HepG2 (cell line): ENCODE measurements at regions not wholly inside any gene's neighbourhood (a gene's known extent, or its start where the extent isn't known, plus 50 kb on each side); places are given as distances from the start of the nearest gene placed in this dataset.

ENCODE experiments used
- ATAC-seq: fragments of 200-7000 bp; cut with Tn5 transposase; 3 replicates; pipeline ENCODE4 v1.9.1; 2020; ENCODE audit warnings: mild to moderate bottlenecking, moderate library complexity
- BruUV-seq: library from RNA; stranded (reverse); fragments of 400-500 nt; replicated peaks from 2 replicates; lab custom pipeline; 2021; lab: Mats Ljungman, UMichigan
- CTCF ChIA-PET: fragments of 300-600 bp; formaldehyde crosslinking; extraction: SDS; loops from one replicate; lab custom pipeline; 2021; ENCODE audit warnings: low total read pairs, inconsistent platforms, low intra/inter-chr PET ratio; lab: Yijun Ruan, JAX
- POLR2A ChIA-PET: fragments of 350-600 bp; sonication (Branson Sonifier 250); formaldehyde crosslinking; loops from one replicate; lab custom pipeline; 2020; ENCODE audit warnings: antibody characterized with exemption, inconsistent platforms; lab: Yijun Ruan, JAX
- DNase-seq: peaks from one replicate; pipeline ENCODE4 v3.0.0-alpha.2; 2015; ENCODE audit warnings: low spot score
- FAIRE-seq: peaks from 3 replicates; lab custom pipeline; 2011; peaks lifted over from hg19 to GRCh38; lab: Jason Lieb, UNC
- H2AFZ ChIP-seq: one replicate; pipeline ENCODE4 v1.6.1; 2011; ENCODE audit warnings: low read length, inconsistent platforms
- H3K27ac ChIP-seq: fragments of 300-600 bp; 3 replicates; pipeline ENCODE4 v1.8.0; 2011; ENCODE audit warnings: mixed run types, mild to moderate bottlenecking, mixed read lengths, low read length, inconsistent platforms; ENCODE audit not compliant: insufficient read depth; ENCODE audit errors: extremely low read length
- H3K27me3 ChIP-seq, 2 experiments: fragments of 200-600 bp in 1 of 2; 2 replicates in 1 of 2; 3 replicates in 1 of 2; pipeline versions ENCODE4 v1.6.0 to v1.8.0; 2011; ENCODE audit warnings: low read length in 2 of 2, mild to moderate bottlenecking in 2 of 2, moderate library complexity in 2 of 2, inconsistent platforms in 1 of 2; ENCODE audit not compliant: insufficient read depth in 2 of 2, control insufficient read depth in 1 of 2
- H3K36me3 ChIP-seq, 2 experiments: fragments of 200-600 bp in 1 of 2; replicated peaks in 1 of 2; 2 replicates in 1 of 2; 3 replicates in 1 of 2; pipeline versions ENCODE4 v1.5.1 to v1.8.0; 2011; ENCODE audit warnings: low read length in 2 of 2, inconsistent platforms in 1 of 2; ENCODE audit not compliant: insufficient read depth in 2 of 2, control insufficient read depth in 1 of 2
- H3K4me1 ChIP-seq: 2 replicates; pipeline ENCODE4 v1.5.1; 2012; ENCODE audit warnings: low read length, inconsistent platforms; ENCODE audit not compliant: insufficient read depth
- H3K4me2 ChIP-seq: 2 replicates; pipeline ENCODE4 v1.6.0; 2011; ENCODE audit warnings: low read depth, low read length, inconsistent platforms
- H3K4me3 ChIP-seq, 3 experiments: fragments of 200-600 bp in 1 of 3; sonication (generic), shearing (Covaris generic) in 1 of 3; replicated peaks in 1 of 3; 2 replicates each; pipeline ENCODE4 v1.5.1; 2011 to 2016; ENCODE audit warnings: low read length in 3 of 3, inconsistent platforms in 2 of 3, low read depth in 2 of 3, mild to moderate bottlenecking in 2 of 3, control low read depth in 1 of 3, mixed read lengths in 1 of 3; ENCODE audit not compliant: insufficient read depth in 1 of 3
- H3K79me2 ChIP-seq: one replicate; pipeline ENCODE4 v1.6.1; 2011; ENCODE audit warnings: low read length, inconsistent platforms; ENCODE audit not compliant: insufficient read depth
- H3K9ac ChIP-seq: 2 replicates; pipeline ENCODE4 v1.6.0; 2011; ENCODE audit warnings: mild to moderate bottlenecking, low read depth, low read length, inconsistent platforms; ENCODE audit not compliant: insufficient read depth
- H3K9me3 ChIP-seq: 2 replicates; pipeline ENCODE4 v1.5.1; 2012; ENCODE audit warnings: mild to moderate bottlenecking, low read length
- H4K20me1 ChIP-seq: 2 replicates; pipeline ENCODE4 v1.6.0; 2011; ENCODE audit warnings: inconsistent platforms, mild to moderate bottlenecking, low read length, moderate library complexity; ENCODE audit not compliant: insufficient read depth
- CHD4 ChIP-seq: fragments of 200-600 bp; sonication (generic); IDR thresholded peaks from 2 replicates; pipeline ENCODE4 v1.7.0; 2017; ENCODE audit warnings: mild to moderate bottlenecking, low read length, borderline replicate concordance
- ETV6 ChIP-seq: sonication (generic); formaldehyde crosslinking; conservative IDR thresholded peaks from 2 replicates; pipeline ENCODE4 v1.4.0; 2020; ENCODE audit warnings: missing genetic modification reagents
- HBP1 ChIP-seq: IDR thresholded peaks from 2 replicates; pipeline ENCODE4 v1.6.1; 2016; ENCODE audit warnings: low read depth, control low read depth
- HMGXB4 ChIP-seq, 2 experiments: sonication (generic) in 1 of 2; formaldehyde crosslinking in 1 of 2; IDR thresholded peaks; 2 replicates each; pipeline versions ENCODE4 v1.4.0 to v1.6.1; 2018 to 2020; ENCODE audit warnings: missing genetic modification reagents in 2 of 2, borderline replicate concordance in 1 of 2, low read depth in 1 of 2, mild to moderate bottlenecking in 1 of 2, missing biosample characterization in 1 of 2
- SIN3B ChIP-seq: fragments of 150-350 bp; IDR thresholded peaks from 2 replicates; pipeline ENCODE4 v1.6.1; 2014; ENCODE audit warnings: low read length
- SMARCC2 ChIP-seq: fragments of 450-650 bp; IDR thresholded peaks from 2 replicates; pipeline ENCODE4 v1.6.1; 2017; ENCODE audit warnings: antibody characterized with exemption, mild to moderate bottlenecking
- SRSF9 ChIP-seq: fragments of 200-400 bp; formaldehyde crosslinking; IDR thresholded peaks from 2 replicates; pipeline ENCODE4 v1.6.1; 2018; ENCODE audit warnings: borderline replicate concordance, mild to moderate bottlenecking, low read depth, low read length; ENCODE audit not compliant: insufficient read depth, poor library complexity, severe bottlenecking
- YEATS2 ChIP-seq: sonication (generic); formaldehyde crosslinking; IDR thresholded peaks from 2 replicates; pipeline ENCODE4 v1.4.0; 2020; ENCODE audit warnings: missing genetic modification reagents, borderline replicate concordance
- YEATS4 ChIP-seq: sonication (generic); formaldehyde crosslinking; IDR thresholded peaks from 2 replicates; pipeline ENCODE4 v1.4.0; 2020; ENCODE audit warnings: missing genetic modification reagents, borderline replicate concordance
- ZBTB42 ChIP-seq: sonication (generic); formaldehyde crosslinking; IDR thresholded peaks from 2 replicates; pipeline ENCODE4 v1.5.0; 2020; ENCODE audit warnings: mild to moderate bottlenecking, missing genetic modification reagents
- ZNF20 ChIP-seq: sonication (generic); formaldehyde crosslinking; IDR thresholded peaks from 2 replicates; pipeline ENCODE4 v1.4.0; 2020; ENCODE audit warnings: mild to moderate bottlenecking, moderate library complexity, missing genetic modification reagents
- ZNF788 ChIP-seq: sonication (generic); formaldehyde crosslinking; IDR thresholded peaks from 2 replicates; pipeline ENCODE4 v1.5.0; 2020; ENCODE audit warnings: mild to moderate bottlenecking, missing genetic modification reagents, borderline replicate concordance
- WGBS: methylation state at CpG from one replicate; pipeline ENCODE4 v1.1.6; 2017; ENCODE audit warnings: low lambda C conversion rate; 5-methylcytosine and 5-hydroxymethylcytosine counted together
- in situ Hi-C: cut with HindIII; loops from 2 replicates; pipeline ENCODE4 v1.10.0; 2017; ENCODE audit warnings: low pct_unique_long_range_greater_than_20kb; ENCODE audit not compliant: extremely low pct_ligation_motif_present
- intact Hi-C: fragments of 100-400 bp; cut with micrococcal nuclease; formaldehyde crosslinking; loops from one replicate; pipeline ENCODE4 v1.10.0; 2022; ENCODE audit not compliant: unreplicated experiment
- TF ChIP-seq, protein P1 (sequence below): IDR thresholded peaks from 2 replicates; pipeline ENCODE4 v1.6.1; 2016; ENCODE audit warnings: missing compliant biosample characterization, missing genetic modification reagents, borderline replicate concordance

- TF ChIP-seq ZNF788 (CRISPR knock-in tag) (no peak), SMARCC2 (no peak), YEATS4 (no peak)
These were observed 139.2 kb downstream of the SOX4 start (continued) for GRCh38 chr6:21732731-21733130.

GRCh38 chr6:21733311-21733710 is 139.8 kb downstream of the SOX4 start:
- Histone ChIP-seq H3K9me3 (no peaks in the 10 kb centered on the region), H3K4me3 (no peak overlapping the region), H3K79me2 (no peaks in the 10 kb centered on the region), H3K27me3 (no peaks in the 10 kb centered on the region), H4K20me1 (no peaks in the 10 kb centered on the region), H2AFZ (no peak overlapping the region), H3K4me1 (peaks cover 16% of the 10 kb centered on the region), H3K4me2 (no peak overlapping the region), H3K36me3 (no peaks in the 10 kb centered on the region), H3K27ac (no peak overlapping the region), H3K9ac (no peak overlapping the region)
- ATAC-seq: no peak
- BruUV-seq: no TSS peak
- in situ Hi-C loops: no loop called here
- TF ChIP-seq SIN3B (no peak), HBP1 (CRISPR knock-in tag) (no peak), ZNF20 (CRISPR knock-in tag) (no peak), HMGXB4 (CRISPR knock-in tag; IDR thresholded peaks at IDR 0.05; ENCODE audit: borderline replicate concordance in 1 of 2, low read depth in 1 of 2) (no peak), YEATS2 (no peak), CHD4 (no peak), ETV6 (no peak), SRSF9 (no peak), ZBTB42 (CRISPR knock-in tag) (no peak)
- TF ChIP-seq, protein P1, sequence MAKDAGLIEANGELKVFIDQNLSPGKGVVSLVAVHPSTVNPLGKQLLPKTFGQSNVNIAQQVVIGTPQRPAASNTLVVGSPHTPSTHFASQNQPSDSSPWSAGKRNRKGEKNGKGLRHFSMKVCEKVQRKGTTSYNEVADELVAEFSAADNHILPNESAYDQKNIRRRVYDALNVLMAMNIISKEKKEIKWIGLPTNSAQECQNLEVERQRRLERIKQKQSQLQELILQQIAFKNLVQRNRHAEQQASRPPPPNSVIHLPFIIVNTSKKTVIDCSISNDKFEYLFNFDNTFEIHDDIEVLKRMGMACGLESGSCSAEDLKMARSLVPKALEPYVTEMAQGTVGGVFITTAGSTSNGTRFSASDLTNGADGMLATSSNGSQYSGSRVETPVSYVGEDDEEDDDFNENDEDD (CRISPR knock-in tag): no peak
- CTCF ChIA-PET: no interaction called here
- no peak for DNase-seq
- no peak for FAIRE-seq
- POLR2A ChIA-PET: no interaction called here
- WGBS: 0% methylated on average over 1 of the region's 1 CpG
- intact Hi-C loops: no loop called here
